NT2/D1 (cell line): ENCODE measurements at regions not wholly inside any gene's neighbourhood (a gene's known extent, or its start where the extent isn't known, plus 50 kb on each side); places are given as distances from the start of the nearest gene placed in this dataset.

Source experiments
- DNase-seq: peaks from one replicate; pipeline ENCODE4 v3.0.0-alpha.2; 2011; ENCODE audit warnings: low read depth, low spot score
- H3K27me3 ChIP-seq: 2 replicates; pipeline ENCODE4 v1.6.0; 2011; ENCODE audit warnings: mild to moderate bottlenecking; ENCODE audit not compliant: insufficient read length, insufficient read depth
- H3K36me3 ChIP-seq: 2 replicates; pipeline ENCODE4 v1.6.1; 2011; ENCODE audit warnings: mild to moderate bottlenecking, low read length, mixed read lengths; ENCODE audit not compliant: insufficient read depth, insufficient read length
- H3K4me1 ChIP-seq: 2 replicates; pipeline ENCODE4 v1.5.1; 2011; ENCODE audit not compliant: insufficient read depth, insufficient read length
- H3K4me3 ChIP-seq: 2 replicates; pipeline ENCODE4 v1.5.1; 2011; ENCODE audit warnings: low read depth; ENCODE audit not compliant: insufficient read length
- H3K9ac ChIP-seq: 2 replicates; pipeline ENCODE4 v1.6.0; 2011; ENCODE audit warnings: low read depth; ENCODE audit not compliant: insufficient read length
- H3K9me3 ChIP-seq: 2 replicates; pipeline ENCODE4 v1.5.1; 2011; ENCODE audit warnings: mild to moderate bottlenecking, low read length; ENCODE audit not compliant: insufficient read depth
- SUZ12 ChIP-seq: IDR thresholded peaks from 2 replicates; pipeline ENCODE4 v1.6.1; 2011; ENCODE audit not compliant: insufficient read length, insufficient read depth; ENCODE audit errors: extremely low read depth
- YY1 ChIP-seq: IDR thresholded peaks from 2 replicates; pipeline ENCODE4 v1.6.1; 2011; ENCODE audit not compliant: insufficient read length, insufficient read depth
- ZNF274 ChIP-seq: IDR thresholded peaks from 2 replicates; pipeline ENCODE4 v1.6.1; 2011; ENCODE audit warnings: mild to moderate bottlenecking, low read depth, low read length

- no peak overlapping the region for H3K4me3 ChIP-seq
These were observed 130.9 kb downstream of the TES start for GRCh38 chr7:116340943-116341907.

GRCh38 chr7:116342125-116342524 lies 131.8 kb downstream of the TES start:
- TF ChIP-seq SUZ12 (no peak), YY1 (no peak), ZNF274 (no peak)
- H3K9me3 ChIP-seq, result no peaks in the 10 kb centered on the region
- H3K4me1 ChIP-seq, result no peaks in the 10 kb centered on the region
- H3K9ac ChIP-seq, result no peak overlapping the region
- H3K36me3 ChIP-seq, result no peaks in the 10 kb centered on the region
- DNase-seq, result no peak
- no peaks in the 10 kb centered on the region for H3K27me3 ChIP-seq
- H3K4me3 ChIP-seq, result no peak overlapping the region

More at GRCh38 chr7:116340943-116341907, 130.9 kb downstream of the TES start:
- Histone ChIP-seq H3K27me3 (no peaks in the 10 kb centered on the region), H3K36me3 (no peaks in the 10 kb centered on the region), H3K9me3 (no peaks in the 10 kb centered on the region), H3K4me1 (no peaks in the 10 kb centered on the region), H3K9ac (no peak overlapping the region)
- DNase-seq, result no peak
- TF ChIP-seq ZNF274, result no peak
- TF ChIP-seq YY1, result no peak
- TF ChIP-seq SUZ12, result no peak

- H3K4me3 ChIP-seq, result no peak overlapping the region
- no peak for DNase-seq
- peaks cover 7% of the 10 kb centered on the region; the same call in 1 of the 2 replicates for H3K9me3 ChIP-seq
- no peaks in the 10 kb centered on the region for H3K27me3 ChIP-seq
- H3K9ac ChIP-seq, result no peak overlapping the region
- no peaks in the 10 kb centered on the region for H3K4me1 ChIP-seq
- no peaks in the 10 kb centered on the region for H3K36me3 ChIP-seq
- TF ChIP-seq SUZ12, result no peak
- no peak for TF ChIP-seq ZNF274
- TF ChIP-seq YY1, result no peak
These were observed 137.0 kb downstream of the TES start for GRCh38 chr7:116347151-116347832.

GRCh38 chr7:116348346-116348745 lies 138.0 kb downstream of the TES start:
- peaks cover 7% of the 10 kb centered on the region; the same call in 1 of the 2 replicates for H3K9me3 ChIP-seq
- H3K36me3 ChIP-seq, result no peaks in the 10 kb centered on the region
- H3K4me3 ChIP-seq, result no peak overlapping the region
- TF ChIP-seq YY1 (no peak), ZNF274 (no peak), SUZ12 (no peak)
- no peaks in the 10 kb centered on the region for H3K27me3 ChIP-seq
- DNase-seq, result no peak
- H3K9ac ChIP-seq, result no peak overlapping the region
- no peaks in the 10 kb centered on the region for H3K4me1 ChIP-seq

- no peak for DNase-seq
- Histone ChIP-seq H3K27me3 (no peaks in the 10 kb centered on the region), H3K4me1 (no peaks in the 10 kb centered on the region), H3K4me3 (no peak overlapping the region), H3K9me3 (peaks cover 7% of the 10 kb centered on the region; the same call in 1 of the 2 replicates), H3K36me3 (no peaks in the 10 kb centered on the region), H3K9ac (no peak overlapping the region)
- no peak for TF ChIP-seq YY1
- TF ChIP-seq SUZ12, result no peak
- no peak for TF ChIP-seq ZNF274
These were observed 141.6 kb downstream of the TES start for GRCh38 chr7:116351966-116352365.

- H3K4me1 ChIP-seq, result no peaks in the 10 kb centered on the region
- H3K36me3 ChIP-seq, result no peaks in the 10 kb centered on the region
- H3K27me3 ChIP-seq, result no peaks in the 10 kb centered on the region
- no peak overlapping the region for H3K4me3 ChIP-seq
- H3K9me3 ChIP-seq, result no peaks in the 10 kb centered on the region
- no peak for DNase-seq
- H3K9ac ChIP-seq, result no peak overlapping the region
- no peak for TF ChIP-seq SUZ12
- TF ChIP-seq ZNF274, result no peak
- TF ChIP-seq YY1, result no peak
These were observed 143.3 kb downstream of the TES start for GRCh38 chr7:116353647-116354046.

GRCh38 chr7:116354171-116354545 lies 143.8 kb downstream of the TES start:
- Histone ChIP-seq H3K27me3 (no peaks in the 10 kb centered on the region), H3K36me3 (no peaks in the 10 kb centered on the region), H3K4me1 (no peaks in the 10 kb centered on the region), H3K9ac (no peak overlapping the region), H3K4me3 (no peak overlapping the region), H3K9me3 (no peaks in the 10 kb centered on the region)
- DNase-seq, result no peak
- TF ChIP-seq ZNF274 (no peak), SUZ12 (no peak), YY1 (no peak)
